ENCODE measurements at regions not wholly inside any gene's neighbourhood (a gene's known extent, or its start where the extent isn't known, plus 50 kb on each side); places are given as distances from the start of the nearest gene placed in this dataset.

- H3K4me3 ChIP-seq (ENCODE audit: low read length), result no peak overlapping the region
- TF ChIP-seq EZH2phosphoT487 (IDR thresholded peaks at IDR 0.05; ENCODE audit: low read length) (no peak), CTCF (IDR thresholded peaks at IDR 0.05; ENCODE audit: low read length) (no peak), EZH2 (optimal IDR thresholded peaks at IDR 0.05; ENCODE audit: low read depth, low read length) (no peak)
- H3F3A ChIP-seq (ENCODE audit: insufficient read depth, low read length), result no peaks in the 10 kb centered on the region
- H3K4me1 ChIP-seq (ENCODE audit: low read length), result no peaks in the 10 kb centered on the region
- H4K20me1 ChIP-seq (ENCODE audit: insufficient read depth, low read length), result no peaks in the 10 kb centered on the region
- no peaks in the 10 kb centered on the region for H3K27me3 ChIP-seq (replicated peaks; ENCODE audit: insufficient read depth, low read length)
- no peak overlapping the region for H3K4me2 ChIP-seq (ENCODE audit: low read depth, low read length)
- H3K36me3 ChIP-seq (replicated peaks; ENCODE audit: insufficient read depth, low read length), result no peaks in the 10 kb centered on the region
- H3K27ac ChIP-seq (ENCODE audit: low read length), result no peak overlapping the region
- no peak overlapping the region for H3K9ac ChIP-seq (ENCODE audit: low read length)
- DNase-seq, result no peak
- no peaks in the 10 kb centered on the region for H3K9me3 ChIP-seq (replicated peaks; ENCODE audit: insufficient read depth, low read length)
- H3K9me2 ChIP-seq (replicated peaks; ENCODE audit: insufficient read depth, low read length), result no peaks in the 10 kb centered on the region
- H2AFZ ChIP-seq (ENCODE audit: low read length), result no peak overlapping the region
- H3K79me2 ChIP-seq (ENCODE audit: low read length), result no peaks in the 10 kb centered on the region
These were observed 2277.4 kb upstream of the C9orf72 start for GRCh38 chr9:29850664-29851063.

DNA sequence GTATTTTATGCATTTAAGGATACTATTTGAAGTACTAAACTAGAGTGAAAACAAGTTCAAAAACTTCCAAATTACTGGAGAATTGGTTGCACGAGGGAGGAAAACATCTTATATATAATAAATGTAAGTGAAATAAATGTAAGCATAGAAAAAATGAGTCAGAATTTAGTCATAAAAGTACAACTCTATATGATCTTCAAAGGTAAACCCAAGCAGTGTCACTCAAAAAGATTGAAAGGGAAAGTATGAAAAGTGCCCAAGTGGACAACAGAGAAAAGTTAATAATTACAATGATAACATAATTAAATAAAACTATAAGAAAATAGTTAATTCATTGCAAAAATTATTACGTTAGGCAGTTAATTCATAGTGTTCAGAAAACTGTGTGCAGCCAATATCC lies 2288.5 kb upstream of the C9orf72 start:
- Histone ChIP-seq H3K79me2 (ENCODE audit: low read length) (no peaks in the 10 kb centered on the region), H3K4me1 (ENCODE audit: low read length) (no peaks in the 10 kb centered on the region), H3K4me2 (ENCODE audit: low read depth, low read length) (no peak overlapping the region), H4K20me1 (ENCODE audit: insufficient read depth, low read length) (no peaks in the 10 kb centered on the region), H3K36me3 (replicated peaks; ENCODE audit: insufficient read depth, low read length) (no peaks in the 10 kb centered on the region), H3K9ac (ENCODE audit: low read length) (no peak overlapping the region), H3K9me3 (replicated peaks; ENCODE audit: insufficient read depth, low read length) (no peaks in the 10 kb centered on the region), H3F3A (ENCODE audit: insufficient read depth, low read length) (no peaks in the 10 kb centered on the region), H3K27me3 (replicated peaks; ENCODE audit: insufficient read depth, low read length) (no peaks in the 10 kb centered on the region), H3K9me2 (replicated peaks; ENCODE audit: insufficient read depth, low read length) (no peaks in the 10 kb centered on the region), H2AFZ (ENCODE audit: low read length) (no peak overlapping the region), H3K27ac (ENCODE audit: low read length) (no peak overlapping the region), H3K4me3 (ENCODE audit: low read length) (no peak overlapping the region)
- no peak for DNase-seq
- no peak for TF ChIP-seq EZH2 (optimal IDR thresholded peaks at IDR 0.05; ENCODE audit: low read depth, low read length)
- no peak for TF ChIP-seq CTCF (IDR thresholded peaks at IDR 0.05; ENCODE audit: low read length)
- TF ChIP-seq EZH2phosphoT487 (IDR thresholded peaks at IDR 0.05; ENCODE audit: low read length), result no peak

GRCh38 chr9:29865764-29866313 lies 2292.6 kb upstream of the C9orf72 start:
- Histone ChIP-seq H3K4me2 (ENCODE audit: low read depth, low read length) (no peak overlapping the region), H3K4me1 (ENCODE audit: low read length) (no peaks in the 10 kb centered on the region), H3K9me2 (replicated peaks; ENCODE audit: insufficient read depth, low read length) (no peaks in the 10 kb centered on the region), H4K20me1 (ENCODE audit: insufficient read depth, low read length) (no peaks in the 10 kb centered on the region), H2AFZ (ENCODE audit: low read length) (no peak overlapping the region), H3F3A (ENCODE audit: insufficient read depth, low read length) (no peaks in the 10 kb centered on the region), H3K79me2 (ENCODE audit: low read length) (no peaks in the 10 kb centered on the region), H3K9ac (ENCODE audit: low read length) (no peak overlapping the region), H3K27ac (ENCODE audit: low read length) (no peak overlapping the region), H3K36me3 (replicated peaks; ENCODE audit: insufficient read depth, low read length) (no peaks in the 10 kb centered on the region), H3K27me3 (replicated peaks; ENCODE audit: insufficient read depth, low read length) (no peaks in the 10 kb centered on the region), H3K9me3 (replicated peaks; ENCODE audit: insufficient read depth, low read length) (no peaks in the 10 kb centered on the region), H3K4me3 (ENCODE audit: low read length) (no peak overlapping the region)
- TF ChIP-seq EZH2phosphoT487 (IDR thresholded peaks at IDR 0.05; ENCODE audit: low read length) (no peak), CTCF (IDR thresholded peaks at IDR 0.05; ENCODE audit: low read length) (no peak), EZH2 (optimal IDR thresholded peaks at IDR 0.05; ENCODE audit: low read depth, low read length) (no peak)
- DNase-seq, result no peak
